ENCODE measurements at regions not wholly inside any gene's neighbourhood (a gene's known extent, or its start where the extent isn't known, plus 50 kb on each side); places are given as distances from the start of the nearest gene placed in this dataset.

DNA sequence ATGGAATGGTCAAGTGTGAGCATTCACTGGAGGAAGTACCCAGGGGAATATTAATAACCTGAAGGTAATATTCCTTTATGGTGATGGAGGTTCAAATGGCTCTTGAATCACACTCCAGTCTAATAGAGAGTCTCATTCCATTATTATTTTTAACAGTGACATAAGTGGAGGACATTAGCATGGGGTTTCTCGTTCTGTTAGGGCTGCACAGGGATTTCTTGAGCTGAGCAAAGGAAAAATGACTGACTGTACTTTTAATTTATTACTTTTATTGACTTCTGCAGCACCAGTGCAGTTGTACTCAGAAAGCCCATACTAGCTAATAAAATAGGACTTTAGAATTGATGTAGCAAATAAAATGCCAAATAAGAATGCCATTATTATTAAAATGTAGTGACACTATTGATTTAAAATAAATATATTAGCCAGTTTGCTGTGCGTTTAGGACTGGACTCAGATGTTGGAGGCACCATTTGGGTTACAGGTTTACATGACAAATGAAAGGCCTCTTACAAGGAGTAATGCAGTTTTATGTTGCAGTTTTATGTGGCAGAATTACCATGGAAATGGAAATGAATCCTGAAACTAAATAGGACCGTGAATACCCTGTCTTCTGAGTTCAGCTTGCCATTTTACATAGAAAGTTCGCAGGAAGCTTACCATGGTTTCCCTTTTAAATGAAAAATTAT is 705.1 kb upstream of the GRM7 start:
- no peak overlapping the region for H3K4me2 ChIP-seq (ENCODE audit: insufficient read depth, low read length)
- in situ Hi-C loops (cut with MboI): no loop called here
- H3K27ac ChIP-seq (ENCODE audit: extremely low read depth, low read depth, low read length): no peak overlapping the region
- DNase-seq (ENCODE audit: extremely low read depth in 1 of 4, low spot score in 3 of 4) (no peak), FAIRE-seq (no peak), ATAC-seq (no peak)
- H3K27me3 ChIP-seq (ENCODE audit: control insufficient read depth in 2 of 2, insufficient read depth in 2 of 2, low read length in 2 of 2): no peaks in the 10 kb centered on the region
- no peaks in the 10 kb centered on the region for H3K36me3 ChIP-seq (ENCODE audit: control insufficient read depth, insufficient read depth, low read length)
- no peak overlapping the region for H2AFZ ChIP-seq (ENCODE audit: low read depth, low read length)
- H3K9ac ChIP-seq (ENCODE audit: insufficient read depth in 1 of 2, low read depth in 2 of 2, low read length in 2 of 2): no peak overlapping the region
- ChIA-PET CTCF (ENCODE audit: low intra/inter-chr PET ratio) (no interaction called here), POLR2A (no interaction called here)
- no peaks in the 10 kb centered on the region for H3K9me3 ChIP-seq (replicated peaks; ENCODE audit: control insufficient read depth, insufficient read depth, low read depth, low read length)
- 0% methylated on average over 4 of the region's 4 CpGs for WGBS (ENCODE audit: insufficient coverage, low coverage, missing lambda C conversion rate)
- no TSS peak for BruUV-seq (replicated peaks)
- no peaks in the 10 kb centered on the region for H3K79me2 ChIP-seq (ENCODE audit: control insufficient read depth, insufficient read depth, low read length)
- no peaks in the 10 kb centered on the region for H4K20me1 ChIP-seq (replicated peaks; ENCODE audit: control insufficient read depth, insufficient read depth, low read length)
- no peak overlapping the region for H3K4me3 ChIP-seq
- H3K4me1 ChIP-seq (replicated peaks in 1 of 2; ENCODE audit: control insufficient read depth in 2 of 2, insufficient read depth in 2 of 2, low read length in 2 of 2): no peaks in the 10 kb centered on the region
- intact Hi-C loops (cut with micrococcal nuclease): no loop called here
- H3K9me1 ChIP-seq (ENCODE audit: control insufficient read depth, insufficient read depth, low read length): no peaks in the 10 kb centered on the region
- TF ChIP-seq JUNB (CRISPR knock-in tag; conservative IDR thresholded peaks at IDR 0.05): no peak
- TF ChIP-seq ZBTB40 (IDR thresholded peaks at IDR 0.05): no peak
- TF ChIP-seq ZBTB40 (CRISPR knock-in tag; IDR thresholded peaks at IDR 0.05): no peak
- no peak for TF ChIP-seq RB1 (IDR thresholded peaks at IDR 0.05; ENCODE audit: low read depth)
- no peak for TF ChIP-seq RFX1 (IDR thresholded peaks at IDR 0.05)
- TF ChIP-seq, protein P1, sequence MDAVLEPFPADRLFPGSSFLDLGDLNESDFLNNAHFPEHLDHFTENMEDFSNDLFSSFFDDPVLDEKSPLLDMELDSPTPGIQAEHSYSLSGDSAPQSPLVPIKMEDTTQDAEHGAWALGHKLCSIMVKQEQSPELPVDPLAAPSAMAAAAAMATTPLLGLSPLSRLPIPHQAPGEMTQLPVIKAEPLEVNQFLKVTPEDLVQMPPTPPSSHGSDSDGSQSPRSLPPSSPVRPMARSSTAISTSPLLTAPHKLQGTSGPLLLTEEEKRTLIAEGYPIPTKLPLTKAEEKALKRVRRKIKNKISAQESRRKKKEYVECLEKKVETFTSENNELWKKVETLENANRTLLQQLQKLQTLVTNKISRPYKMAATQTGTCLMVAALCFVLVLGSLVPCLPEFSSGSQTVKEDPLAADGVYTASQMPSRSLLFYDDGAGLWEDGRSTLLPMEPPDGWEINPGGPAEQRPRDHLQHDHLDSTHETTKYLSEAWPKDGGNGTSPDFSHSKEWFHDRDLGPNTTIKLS (IDR thresholded peaks at IDR 0.05; ENCODE audit: borderline replicate concordance, low read depth): no peak
- TF ChIP-seq PML (IDR thresholded peaks at IDR 0.05; ENCODE audit: low read length): no peak
- TF ChIP-seq YBX1 (IDR thresholded peaks at IDR 0.05): no peak
- TF ChIP-seq GTF2F1 (IDR thresholded peaks at IDR 0.05; ENCODE audit: low read depth, low read length): no peak
- no peak for TF ChIP-seq ZNF551 (CRISPR knock-in tag; IDR thresholded peaks at IDR 0.05)
- TF ChIP-seq E2F3 (CRISPR knock-in tag; IDR thresholded peaks at IDR 0.05): no peak
- TF ChIP-seq SMC3 (conservative IDR thresholded peaks at IDR 0.05; ENCODE audit: insufficient read depth, low read depth, low read length): no peak
- no peak for TF ChIP-seq TRIM28 (IDR thresholded peaks at IDR 0.05)
